Prostate gland (tissue), 2 donors: ENCODE measurements at regions not wholly inside any gene's neighbourhood (a gene's known extent, or its start where the extent isn't known, plus 50 kb on each side); places are given as distances from the start of the nearest gene placed in this dataset.
A peak's percentile ranks its signal among the peaks of the same experiment; 100 is the strongest.

Experiments
- DNase-seq: peaks from one replicate; pipeline ENCODE4 v3.0.0-alpha.2; 2019; ENCODE audit warnings: low spot score
- H3K27ac ChIP-seq, 2 donors: fragments of 200-600 bp; sonication (generic); 2 replicates each; pipeline ENCODE4 v1.5.1; 2017 to 2019
- H3K27me3 ChIP-seq: fragments of 200-600 bp; sonication (generic); replicated peaks from 2 replicates; pipeline ENCODE4 v1.5.1; 2019; ENCODE audit not compliant: insufficient read depth
- H3K36me3 ChIP-seq, 2 donors: fragments of 200-600 bp; sonication (generic); 1 replicate in 1 of 2; 2 replicates in 1 of 2; pipeline versions ENCODE4 v1.5.1 to v1.8.1; 2017 to 2019
- H3K4me1 ChIP-seq: fragments of 200-600 bp; sonication (generic); replicated peaks from 2 replicates; pipeline ENCODE4 v1.5.1; 2019
- H3K4me3 ChIP-seq, 2 donors: fragments of 200-600 bp; sonication (generic); 2 replicates each; pipeline ENCODE4 v1.5.1; 2017 to 2019
- H3K9me3 ChIP-seq: fragments of 200-600 bp; sonication (generic); 2 replicates; pipeline ENCODE4 v1.5.1; 2017
- CTCF ChIP-seq, 4 experiments: fragments of 200-600 bp in 2 of 4; fragments of 450-650 bp in 2 of 4; sonication (generic) in 2 of 4; IDR thresholded peaks; 1 replicate in 3 of 4; 2 replicates in 1 of 4; pipeline ENCODE4 v1.5.1; 2016 to 2019; ENCODE audit warnings: antibody characterized with exemption in 4 of 4, mild to moderate bottlenecking in 2 of 4, moderate library complexity in 2 of 4
- POLR2A ChIP-seq: fragments of 450-650 bp; IDR thresholded peaks from one replicate; pipeline ENCODE4 v1.6.1; 2016; ENCODE audit warnings: antibody characterized with exemption, mild to moderate bottlenecking
- POLR2AphosphoS5 ChIP-seq: sonication (generic); formaldehyde crosslinking; IDR thresholded peaks from one replicate; pipeline ENCODE4 v1.6.1; 2017; ENCODE audit warnings: antibody characterized with exemption
- WGBS: methylation state at CpG from one replicate; pipeline ENCODE4 v1.1.5; 2018; 5-methylcytosine and 5-hydroxymethylcytosine counted together
- intact Hi-C: fragments of 100-400 bp; cut with DNase I; formaldehyde crosslinking; loops from one replicate; pipeline ENCODE4 v1.14.2; 2022

DNA sequence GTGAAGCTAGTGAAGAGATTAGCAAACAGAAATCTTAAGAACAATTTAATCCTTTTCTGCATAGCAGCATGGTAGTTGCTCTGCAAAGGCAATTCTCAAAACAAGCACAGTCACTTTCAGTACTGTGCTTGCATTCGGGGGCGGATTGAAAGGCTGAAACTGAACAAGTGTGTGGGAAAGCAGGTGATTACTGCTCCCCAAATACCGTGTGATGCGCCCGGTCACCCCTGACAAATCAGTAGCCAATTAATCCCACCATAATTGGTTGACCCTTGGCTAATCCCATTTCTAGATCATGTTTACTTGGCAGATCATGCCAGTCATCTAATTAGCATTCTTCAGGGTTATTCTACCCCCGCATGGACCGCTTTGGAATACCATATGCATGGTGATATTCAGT lies 76.5 kb upstream of the ADRB1 start:
- Histone ChIP-seq H3K9me3 (no peaks in the 10 kb centered on the region), H3K27ac (no peak overlapping the region), H3K36me3 (no peaks in the 10 kb centered on the region), H3K4me3 (no peak overlapping the region), H3K27me3 (no peaks in the 10 kb centered on the region), H3K4me1 (no peaks in the 10 kb centered on the region)
- TF ChIP-seq CTCF (IDR thresholded peaks at IDR 0.05) = no peak
- no peak for TF ChIP-seq POLR2AphosphoS5
- TF ChIP-seq POLR2A = no peak
- WGBS = 86% methylated on average over 7 of the region's 7 CpGs
- DNase-seq = no peak
- intact Hi-C loops = no loop called here

- TF ChIP-seq POLR2A (no peak), POLR2AphosphoS5 (no peak), CTCF (IDR thresholded peaks at IDR 0.05) (no peak)
- H3K27me3 ChIP-seq = no peaks in the 10 kb centered on the region
- no peaks in the 10 kb centered on the region for H3K4me1 ChIP-seq
- no peak overlapping the region for H3K27ac ChIP-seq
- H3K9me3 ChIP-seq = no peaks in the 10 kb centered on the region
- no peaks in the 10 kb centered on the region for H3K36me3 ChIP-seq
- H3K4me3 ChIP-seq = no peak overlapping the region
- intact Hi-C loops = no loop called here
- DNase-seq = no peak
Measured at GRCh38 chr10:113970641-113971040, 73.0 kb upstream of the ADRB1 start.

- TF ChIP-seq CTCF (IDR thresholded peaks at IDR 0.05) = no peak
- TF ChIP-seq POLR2A = no peak
- no peak for TF ChIP-seq POLR2AphosphoS5
- Histone ChIP-seq H3K9me3 (no peaks in the 10 kb centered on the region), H3K27me3 (no peaks in the 10 kb centered on the region), H3K4me1 (no peaks in the 10 kb centered on the region), H3K4me3 (no peak overlapping the region), H3K27ac (no peak overlapping the region), H3K36me3 (no peaks in the 10 kb centered on the region)
- DNase-seq = no peak
- intact Hi-C loops = no loop called here
- 94% methylated on average over 3 of the region's 3 CpGs for WGBS
Measured at GRCh38 chr10:113971349-113971973, 72.2 kb upstream of the ADRB1 start.

- no peak for TF ChIP-seq POLR2A
- TF ChIP-seq CTCF (IDR thresholded peaks at IDR 0.05) = no peak
- no peak for TF ChIP-seq POLR2AphosphoS5
- intact Hi-C loops = no loop called here
- WGBS = 94% methylated on average over 7 of the region's 7 CpGs
- peak overlapping the region in 1 of 2 donors; percentile 1 for H3K27ac ChIP-seq
- no peak overlapping the region for H3K4me3 ChIP-seq
- H3K36me3 ChIP-seq = no peaks in the 10 kb centered on the region
- no peaks in the 10 kb centered on the region for H3K4me1 ChIP-seq
- H3K27me3 ChIP-seq = no peaks in the 10 kb centered on the region
- DNase-seq = no peak
- no peaks in the 10 kb centered on the region for H3K9me3 ChIP-seq
Measured at GRCh38 chr10:113977174-113977573, 66.5 kb upstream of the ADRB1 start.

GRCh38 chr10:113978802-113979201 lies 64.9 kb upstream of the ADRB1 start:
- Histone ChIP-seq H3K36me3 (no peaks in the 10 kb centered on the region), H3K4me1 (peaks cover 4% of the 10 kb centered on the region), H3K27me3 (no peaks in the 10 kb centered on the region), H3K27ac (peak overlapping the region in 1 of 2 donors; percentile 18), H3K4me3 (no peak overlapping the region), H3K9me3 (no peaks in the 10 kb centered on the region)
- TF ChIP-seq POLR2A = no peak
- TF ChIP-seq POLR2AphosphoS5 = no peak
- no peak for TF ChIP-seq CTCF (IDR thresholded peaks at IDR 0.05)
- intact Hi-C loops = no loop called here
- DNase-seq = no peak
- 97% methylated on average over 9 of the region's 9 CpGs for WGBS
